ENCODE measurements at regions not wholly inside any gene's neighbourhood (a gene's known extent, or its start where the extent isn't known, plus 50 kb on each side); places are given as distances from the start of the nearest gene placed in this dataset.

DNA sequence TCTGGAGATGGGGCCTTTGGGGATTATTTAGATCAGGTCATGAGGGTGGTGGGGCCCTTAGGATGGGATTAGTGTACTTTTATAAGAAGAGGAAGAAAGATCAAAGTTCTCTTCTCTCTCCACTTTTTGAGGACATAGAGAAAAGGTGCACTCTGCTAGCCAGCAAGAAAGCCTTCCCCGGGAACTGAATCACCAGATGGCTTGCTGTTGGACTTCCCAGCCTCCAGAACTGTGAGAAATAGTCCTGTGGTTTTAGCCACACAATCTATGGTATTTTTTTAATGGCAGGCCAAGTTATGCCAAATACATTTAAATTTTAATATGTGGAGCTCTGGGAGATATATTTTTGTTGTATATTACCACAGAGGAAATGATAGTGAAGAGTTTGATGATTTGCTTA lies 385.8 kb downstream of the KLF12 start:
- DNase-seq (ENCODE audit: low read depth) = no peak

GRCh38 chr13:73745190-73745589 lies 389.0 kb downstream of the KLF12 start:
- DNase-seq (ENCODE audit: low read depth) = no peak

DNA sequence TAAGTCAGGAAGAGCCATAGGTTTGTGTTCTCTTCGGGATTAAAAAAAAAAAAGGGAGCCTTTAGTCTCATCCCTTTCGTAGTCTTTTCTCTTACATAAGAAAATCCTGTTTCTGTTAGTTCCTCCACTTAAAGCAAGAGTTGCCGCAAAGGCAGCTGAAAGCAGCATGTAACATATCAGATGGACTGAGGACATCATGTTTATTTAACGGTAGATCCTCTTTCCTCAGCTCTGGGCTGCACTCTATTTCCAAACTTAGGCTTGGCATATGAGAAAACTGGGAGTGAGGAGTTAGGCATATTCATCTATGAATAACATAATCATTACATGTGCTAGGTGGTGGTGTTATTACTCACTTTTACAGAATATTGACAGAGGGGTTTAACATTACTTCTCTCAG lies 391.2 kb downstream of the KLF12 start:
- DNase-seq (ENCODE audit: low read depth) = no peak

DNA sequence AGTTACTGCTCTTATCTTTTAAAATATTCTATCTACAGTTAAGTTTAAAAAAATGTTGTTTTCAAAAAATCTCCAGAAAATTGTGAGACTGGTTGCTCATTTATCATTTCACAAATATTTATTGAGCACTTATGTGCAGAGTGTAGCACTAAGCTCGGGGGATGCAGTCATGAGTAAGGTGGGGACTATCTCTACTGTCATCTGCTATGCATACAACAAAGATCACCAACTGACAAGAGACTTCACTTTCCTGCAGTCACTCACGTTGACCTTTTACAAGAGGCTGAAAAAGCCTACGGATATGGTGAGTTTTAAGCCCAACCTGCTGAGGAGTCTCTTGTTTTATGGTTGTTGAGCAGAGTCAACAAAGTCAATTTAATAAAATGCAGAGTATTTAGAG lies 392.5 kb downstream of the KLF12 start:
- no peak for DNase-seq (ENCODE audit: low read depth)

DNA sequence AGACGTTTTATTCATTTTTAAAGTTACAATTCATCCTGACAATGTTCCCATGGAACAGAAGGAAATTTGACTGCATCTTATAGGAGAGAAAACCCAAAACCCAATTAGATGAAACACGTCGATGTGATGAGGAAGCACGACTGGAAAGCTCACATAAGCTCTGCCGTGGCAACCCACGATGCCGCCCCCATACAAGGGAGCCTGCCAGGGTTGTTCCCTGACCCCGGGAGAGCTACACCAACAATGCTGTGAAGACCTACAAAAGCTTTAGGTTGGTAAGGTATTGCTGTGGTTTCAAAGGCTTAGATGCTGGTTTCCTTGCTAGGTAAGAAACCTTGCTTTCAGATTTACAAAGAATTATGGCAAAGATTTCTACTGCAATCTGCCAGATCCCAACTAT lies 393.1 kb downstream of the KLF12 start:
- no peak for DNase-seq (ENCODE audit: low read depth)

DNA sequence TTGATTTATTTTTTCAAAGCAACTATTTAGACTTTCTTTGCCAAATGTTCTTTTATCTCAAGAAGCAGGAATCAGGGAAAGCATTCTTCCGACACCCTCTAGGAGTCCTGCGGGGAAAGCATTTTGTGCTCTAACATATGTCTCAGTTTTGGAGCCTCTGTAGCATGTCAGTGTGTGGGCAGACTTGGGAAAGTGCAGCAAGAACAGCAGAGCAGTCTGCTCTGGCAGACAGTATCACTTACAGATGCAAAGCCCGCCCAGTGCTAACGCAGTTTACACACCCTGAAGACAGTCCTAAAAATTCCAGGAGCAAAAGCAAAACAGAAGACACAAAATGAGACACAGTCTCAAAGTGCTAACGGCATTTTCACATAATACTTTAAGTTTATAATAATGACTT lies 393.5 kb downstream of the KLF12 start:
- DNase-seq (ENCODE audit: low read depth) = no peak

DNA sequence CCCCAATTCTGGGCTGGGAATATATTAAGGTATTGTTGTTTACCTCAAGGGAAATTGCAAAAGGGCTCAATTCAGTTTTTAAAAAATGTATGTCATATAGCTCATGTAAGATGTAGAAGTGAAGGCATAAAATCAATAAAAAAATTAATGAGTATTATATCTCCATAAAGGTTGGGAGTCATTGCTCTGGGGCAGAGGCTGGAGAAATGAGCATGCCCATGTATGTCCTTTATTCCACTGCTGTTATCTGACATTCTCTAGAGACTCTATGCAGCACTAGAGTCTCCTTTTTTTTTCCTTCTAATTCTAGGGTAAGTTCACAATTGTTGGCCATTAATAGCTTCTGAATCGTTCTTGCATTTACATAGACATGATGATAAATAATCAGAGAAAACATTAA lies 394.8 kb downstream of the KLF12 start:
- no peak for DNase-seq (ENCODE audit: low read depth)

GRCh38 chr13:73738626-73739025 lies 395.6 kb downstream of the KLF12 start:
- DNase-seq (ENCODE audit: low read depth) = no peak

GRCh38 chr13:73737214-73737613 lies 397.0 kb downstream of the KLF12 start:
- DNase-seq (ENCODE audit: low read depth) = no peak

- no peak for DNase-seq (ENCODE audit: low read depth)
Measured at GRCh38 chr13:73733706-73734105, 400.5 kb downstream of the KLF12 start.

DNA sequence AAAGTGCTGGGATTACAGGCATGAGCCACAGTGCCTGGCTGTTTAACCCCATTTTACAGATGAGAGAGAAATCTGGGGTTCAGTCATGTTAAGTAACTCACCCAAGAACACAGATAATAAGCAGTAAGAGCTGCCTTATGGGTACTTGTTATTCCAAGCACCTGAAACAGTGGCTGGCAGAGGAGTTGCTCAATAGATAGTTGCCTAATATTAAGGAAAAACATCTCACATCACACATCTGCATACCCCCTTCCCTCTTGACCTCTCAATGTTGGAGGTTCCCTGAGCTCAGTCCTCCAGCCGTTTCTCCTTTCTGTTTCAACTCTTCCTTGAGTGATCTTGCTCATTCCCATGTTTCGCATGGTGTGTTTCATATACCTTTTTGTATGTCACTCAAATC lies 401.9 kb downstream of the KLF12 start:
- DNase-seq (ENCODE audit: low read depth) = no peak

- no peak for DNase-seq (ENCODE audit: low read depth)
Measured at GRCh38 chr13:73731564-73731963, 402.6 kb downstream of the KLF12 start.

DNA sequence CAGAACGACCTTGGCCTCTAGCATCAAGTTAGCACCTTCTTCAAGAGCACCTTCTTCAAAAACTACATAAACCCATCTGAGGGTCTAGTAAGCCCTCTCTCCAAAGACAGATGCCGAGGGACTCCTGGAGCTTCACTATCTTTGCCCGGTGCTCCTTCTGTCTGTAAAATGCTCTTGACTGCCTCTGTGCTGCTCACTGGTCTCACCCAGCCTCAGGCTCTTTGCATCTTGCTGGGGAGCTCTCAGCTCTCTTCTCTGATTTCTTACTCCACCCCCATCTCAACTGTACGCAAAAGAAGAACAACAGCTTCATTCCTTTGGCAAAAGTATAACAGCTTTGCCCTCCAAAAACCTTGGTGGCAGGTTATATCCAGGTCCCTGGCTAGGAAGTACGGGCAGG lies 404.2 kb downstream of the KLF12 start:
- DNase-seq (ENCODE audit: low read depth) = no peak

DNA sequence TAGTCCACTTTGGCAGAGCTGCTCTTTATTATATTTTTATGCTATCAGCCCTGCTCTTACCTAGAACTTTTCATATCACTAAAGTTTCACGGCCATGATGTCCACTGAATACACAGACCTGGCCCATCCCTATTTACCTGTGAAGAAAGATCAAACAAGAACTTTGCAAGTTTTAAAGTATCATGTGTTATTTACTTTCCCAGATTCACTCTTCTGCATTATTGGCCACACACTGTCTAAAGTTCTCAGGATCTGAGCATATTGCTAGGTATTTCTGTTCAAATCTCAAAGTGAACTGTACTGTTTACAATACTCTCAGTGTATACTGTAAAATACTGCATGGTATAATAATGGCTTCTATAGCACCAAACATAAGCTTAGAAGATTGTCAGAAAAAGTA lies 405.2 kb downstream of the KLF12 start:
- no peak for DNase-seq (ENCODE audit: low read depth)

- peak; percentile 81 for DNase-seq (ENCODE audit: low read depth)
Measured at GRCh38 chr13:73722120-73722519, 412.1 kb downstream of the KLF12 start.

DNA sequence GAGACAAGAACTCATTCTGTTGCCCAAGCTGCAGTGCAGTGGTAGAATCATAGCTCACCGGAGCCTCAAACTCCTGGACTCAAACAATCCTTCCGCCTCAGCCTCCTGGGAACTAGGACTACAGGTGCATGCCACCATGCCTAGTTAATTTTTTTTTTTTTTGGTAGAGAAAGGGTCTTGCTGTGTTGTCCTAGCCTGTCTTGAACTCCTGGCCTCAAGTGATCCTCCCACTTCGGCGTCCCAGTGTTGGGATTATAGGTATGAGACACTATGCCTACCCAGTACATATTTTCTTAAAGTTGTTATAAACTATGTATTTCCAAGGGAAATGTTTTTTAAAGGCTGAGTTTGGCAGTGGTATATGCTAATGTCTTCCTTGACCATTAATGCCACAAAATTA lies 412.6 kb downstream of the KLF12 start:
- no peak for DNase-seq (ENCODE audit: low read depth)

DNA sequence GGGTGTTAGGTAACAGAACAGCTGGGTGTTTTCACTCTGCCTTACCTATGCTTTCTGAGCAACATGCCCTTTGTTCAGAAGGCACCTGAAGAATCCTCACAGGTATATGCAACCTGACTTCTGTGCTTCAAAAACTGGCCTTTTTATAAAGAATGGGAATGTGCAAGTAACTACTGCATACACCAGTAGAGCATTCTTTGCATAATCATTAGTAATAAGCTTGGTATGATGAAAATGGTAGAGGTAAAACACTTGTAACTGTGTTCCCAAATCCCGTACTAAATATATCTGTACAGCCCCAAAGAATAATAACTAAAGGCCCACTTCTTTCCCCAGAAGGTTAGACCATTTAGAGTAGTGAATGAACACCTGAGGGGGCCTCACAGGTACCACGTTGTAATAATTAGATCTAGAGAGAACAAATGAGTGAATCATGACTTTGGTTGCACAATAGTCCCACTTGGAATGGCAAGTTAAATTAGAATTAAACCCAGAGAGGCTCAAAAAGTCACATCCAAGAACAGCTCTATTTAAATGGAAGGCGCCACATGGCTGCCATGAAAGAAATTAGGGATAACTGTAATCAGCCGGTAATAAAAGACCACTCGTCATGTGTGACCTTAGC lies 413.9 kb downstream of the KLF12 start:
- DNase-seq (ENCODE audit: low read depth) = peak; percentile 7

DNA sequence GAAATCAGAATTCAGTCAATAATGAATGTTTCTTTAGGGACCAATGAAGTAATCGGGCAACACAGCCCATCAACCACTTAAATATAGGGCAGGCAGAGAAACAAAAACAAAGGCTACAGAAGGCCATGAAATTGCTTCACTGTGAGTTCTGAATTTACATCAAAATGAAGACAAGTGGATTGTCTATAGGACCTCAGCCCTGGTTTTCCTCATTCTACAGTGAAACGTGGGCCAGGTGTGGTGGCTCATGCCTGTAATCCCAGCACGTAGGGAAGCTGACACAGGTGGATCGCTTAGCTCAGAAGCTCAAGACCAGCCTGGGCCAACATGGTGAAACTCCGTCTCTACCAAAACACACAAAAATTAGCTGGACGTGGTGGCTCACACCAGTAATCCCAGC lies 416.0 kb downstream of the KLF12 start:
- no peak for DNase-seq (ENCODE audit: low read depth)

DNA sequence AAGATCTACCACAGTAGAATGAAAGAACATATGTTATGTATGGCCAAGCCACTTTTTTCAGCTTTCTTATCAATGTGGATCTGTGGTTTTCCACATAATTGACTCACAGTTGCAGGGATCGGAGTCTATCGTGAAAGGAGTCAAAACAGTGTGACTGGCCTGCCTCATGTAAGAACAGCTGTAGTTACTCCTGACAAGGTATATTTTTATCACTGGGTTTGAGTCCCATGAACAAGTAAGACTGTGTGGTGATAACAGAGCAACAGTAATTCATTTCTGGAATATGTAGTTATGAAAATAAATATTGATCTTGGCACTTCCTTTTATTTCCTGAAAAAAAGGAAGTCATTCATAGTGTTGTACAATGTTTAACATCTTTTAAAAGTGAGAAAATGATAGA lies 416.6 kb downstream of the KLF12 start:
- DNase-seq (ENCODE audit: low read depth) = peak; percentile 41

GRCh38 chr13:73715911-73716510 lies 418.2 kb downstream of the KLF12 start:
- DNase-seq (ENCODE audit: low read depth) = no peak

- DNase-seq (ENCODE audit: low read depth) = no peak
Measured at GRCh38 chr13:73715114-73715910, 418.9 kb downstream of the KLF12 start.

GRCh38 chr13:73714522-73714921 lies 419.7 kb downstream of the KLF12 start:
- no peak for DNase-seq (ENCODE audit: low read depth)

GRCh38 chr13:73708393-73708985 lies 425.7 kb downstream of the KLF12 start:
- DNase-seq (ENCODE audit: low read depth) = peak; percentile 71

All from ELR (cell line).